HCT116 (cell line): ENCODE measurements at regions not wholly inside any gene's neighbourhood (a gene's known extent, or its start where the extent isn't known, plus 50 kb on each side); places are given as distances from the start of the nearest gene placed in this dataset.
"Not testable (repeated sequence)": the region's sequence is repeated elsewhere in the genome, so short reads cannot be mapped to it uniquely, and the experiment has no call there.

Experiments used
- ATAC-seq: fragments of 200-7000 bp; cut with Tn5 transposase; 2 replicates; pipeline ENCODE4 v1.9.1; 2020; ENCODE audit warnings: mild to moderate bottlenecking, moderate library complexity
- BruUV-seq: library from RNA; stranded (reverse); fragments of 400-500 nt; replicated peaks from 2 replicates; lab custom pipeline; 2021; lab: Mats Ljungman, UMichigan
- CTCF ChIA-PET: fragments of 300-600 bp; sonication (Branson Sonifier 250); formaldehyde crosslinking; loops from one replicate; lab custom pipeline; 2021; ENCODE audit warnings: antibody characterized with exemption; lab: Charles Lee
- POLR2A ChIA-PET: fragments of 300-600, 350-600 bp; sonication (Branson Sonifier 250); formaldehyde crosslinking; loops from one replicate; lab custom pipeline; 2021; ENCODE audit warnings: antibody characterized with exemption; lab: Charles Lee
- RAD21 ChIA-PET, 2 experiments: fragments of 300-600 bp; sonication (Branson Sonifier 250); formaldehyde crosslinking; loops; one replicate each; lab custom pipeline; 2023; ENCODE audit warnings: low total read pairs in 2 of 2; ENCODE audit not compliant: uncharacterized antibody in 2 of 2, unreplicated experiment in 2 of 2, low non-redundant PET in 1 of 2; lab: Charles Lee
- DNase-seq: peaks from one replicate; pipeline ENCODE4 v3.0.0-alpha.2; 2010; ENCODE audit warnings: low read depth, low spot score
- H2AFZ ChIP-seq: fragments of 200-600 bp; shearing (Covaris generic), sonication (generic); 2 replicates; pipeline ENCODE4 v1.6.1; 2017; ENCODE audit warnings: low read depth, mixed run types, mixed read lengths, antibody characterized with exemption, low read length; ENCODE audit not compliant: poor library complexity, severe bottlenecking
- H3K27ac ChIP-seq: 2 replicates; pipeline ENCODE4 v1.5.1; 2012; ENCODE audit warnings: low read depth, low read length
- H3K27me3 ChIP-seq: fragments of 200-600 bp; sonication (generic); 2 replicates; pipeline ENCODE4 v1.6.1; 2016; ENCODE audit warnings: mixed run types, low read length, mixed read lengths; ENCODE audit not compliant: insufficient read depth
- H3K36me3 ChIP-seq, 2 experiments: fragments of 200-500 bp in 1 of 2; fragments of 200-600 bp in 1 of 2; sonication (Bioruptor generic) in 1 of 2; sonication (generic) in 1 of 2; 2 replicates each; pipeline versions ENCODE4 v1.5.1 to v1.6.1; 2014 to 2016; ENCODE audit warnings: low read length in 2 of 2, inconsistent platforms in 1 of 2, mixed read lengths in 1 of 2, mixed run types in 1 of 2; ENCODE audit not compliant: insufficient read depth in 2 of 2, control insufficient read depth in 1 of 2
- H3K4me1 ChIP-seq, 2 experiments: fragments of 200-600 bp in 1 of 2; sonication (generic) in 1 of 2; 2 replicates each; pipeline versions ENCODE4 v1.5.1 to v1.6.1; 2012 to 2017; ENCODE audit warnings: low read length in 2 of 2, inconsistent platforms in 1 of 2, mild to moderate bottlenecking in 1 of 2, mixed read lengths in 1 of 2, mixed run types in 1 of 2, moderate library complexity in 1 of 2; ENCODE audit not compliant: insufficient read depth in 2 of 2, control insufficient read depth in 1 of 2
- H3K4me2 ChIP-seq: fragments of 200-600 bp; sonication (generic); 2 replicates; pipeline ENCODE4 v1.6.1; 2017; ENCODE audit warnings: mixed run types, low read length, mixed read lengths
- H3K4me3 ChIP-seq, 2 experiments: fragments of 200-600 bp in 1 of 2; sonication (generic) in 1 of 2; replicated peaks in 1 of 2; 2 replicates each; pipeline ENCODE4 v1.5.1; 2011 to 2016; ENCODE audit warnings: low read length in 2 of 2, control low read depth in 1 of 2, low read depth in 1 of 2, mild to moderate bottlenecking in 1 of 2, mixed read lengths in 1 of 2, mixed run types in 1 of 2
- H3K79me2 ChIP-seq: fragments of 200-600 bp; sonication (generic); 2 replicates; pipeline ENCODE4 v1.6.1; 2017; ENCODE audit warnings: mild to moderate bottlenecking, mixed run types, low read length, moderate library complexity, mixed read lengths; ENCODE audit not compliant: insufficient read depth
- H3K9ac ChIP-seq: fragments of 200-600 bp; sonication (generic); 2 replicates; pipeline ENCODE4 v1.6.1; 2016; ENCODE audit warnings: low read length, mixed read lengths
- H3K9me2 ChIP-seq: fragments of 200-600 bp; sonication (generic), shearing (Covaris generic); 2 replicates; pipeline ENCODE4 v1.6.1; 2017; ENCODE audit warnings: mixed run types, mild to moderate bottlenecking, moderate library complexity; ENCODE audit not compliant: insufficient read depth
- H3K9me3 ChIP-seq, 2 experiments: fragments of 200-500 bp in 1 of 2; fragments of 200-600 bp in 1 of 2; sonication (Bioruptor generic) in 1 of 2; sonication (generic) in 1 of 2; 2 replicates each; pipeline ENCODE4 v1.6.1; 2014 to 2017; ENCODE audit warnings: low read length in 2 of 2, mixed read lengths in 2 of 2, inconsistent platforms in 1 of 2, low read depth in 1 of 2, mild to moderate bottlenecking in 1 of 2, mixed run types in 1 of 2, moderate library complexity in 1 of 2; ENCODE audit not compliant: control insufficient read depth in 1 of 2, insufficient read depth in 1 of 2
- H4K20me1 ChIP-seq: fragments of 200-600 bp; sonication (generic), shearing (Covaris generic); 2 replicates; pipeline ENCODE4 v1.6.1; 2017; ENCODE audit warnings: mixed run types, mild to moderate bottlenecking, moderate library complexity; ENCODE audit not compliant: insufficient read depth
- SRF ChIP-seq: IDR thresholded peaks from 2 replicates; pipeline ENCODE4 v1.6.1; 2012; ENCODE audit warnings: low read depth
- intact Hi-C: fragments of 100-400 bp; cut with micrococcal nuclease; formaldehyde crosslinking; loops from 2 replicates; pipeline ENCODE4 v1.10.0; 2022

DNA sequence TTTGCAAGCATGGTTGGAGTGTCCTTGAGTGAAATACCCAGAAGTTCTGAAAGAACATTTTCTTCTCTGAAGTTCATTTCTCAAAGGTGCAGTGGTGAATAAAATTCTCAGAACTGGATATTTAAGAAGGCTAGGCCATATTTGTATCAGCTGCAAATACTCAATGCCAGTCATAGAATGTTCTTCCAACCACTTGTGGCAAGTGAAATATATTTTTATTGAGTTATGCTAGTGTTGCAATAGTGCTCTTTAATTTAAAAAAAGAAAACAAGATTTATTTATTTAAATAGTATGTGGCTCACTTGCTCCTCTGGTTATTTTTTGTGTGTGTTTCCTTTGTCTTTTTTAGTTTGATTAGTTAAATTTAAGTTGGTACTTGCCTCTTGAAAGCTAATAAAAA lies 64.5 kb downstream of the PALS2 start:
- CTCF ChIA-PET: no interaction called here
- Histone ChIP-seq H3K27ac (no peak overlapping the region), H3K9ac (no peak overlapping the region), H2AFZ (no peak overlapping the region), H3K4me3 (no peak overlapping the region), H4K20me1 (no peaks in the 10 kb centered on the region), H3K4me1 (no peaks in the 10 kb centered on the region), H3K79me2 (peaks cover 13% of the 10 kb centered on the region; the same call in 1 of the 2 replicates)
- ATAC-seq (no peak), DNase-seq (no peak)
- TF ChIP-seq SRF: no peak
- TF ChIP-seq, all 23 proteins: peak for 0
- no peaks in the 10 kb centered on the region for H3K9me2 ChIP-seq
- H3K9me3 ChIP-seq: no peaks in the 10 kb centered on the region
- POLR2A ChIA-PET: interaction anchor here (0.6 kb wide), 1 partner anchor 19 kb away, joined by 6 read pairs; no protein-coding TSS in a partner anchor
- intact Hi-C loops: no loop called here
- H3K4me2 ChIP-seq: no peak overlapping the region
- no peaks in the 10 kb centered on the region for H3K36me3 ChIP-seq
- RAD21 ChIA-PET: no interaction called here
- H3K27me3 ChIP-seq: no peaks in the 10 kb centered on the region
- no TSS peak for BruUV-seq

DNA sequence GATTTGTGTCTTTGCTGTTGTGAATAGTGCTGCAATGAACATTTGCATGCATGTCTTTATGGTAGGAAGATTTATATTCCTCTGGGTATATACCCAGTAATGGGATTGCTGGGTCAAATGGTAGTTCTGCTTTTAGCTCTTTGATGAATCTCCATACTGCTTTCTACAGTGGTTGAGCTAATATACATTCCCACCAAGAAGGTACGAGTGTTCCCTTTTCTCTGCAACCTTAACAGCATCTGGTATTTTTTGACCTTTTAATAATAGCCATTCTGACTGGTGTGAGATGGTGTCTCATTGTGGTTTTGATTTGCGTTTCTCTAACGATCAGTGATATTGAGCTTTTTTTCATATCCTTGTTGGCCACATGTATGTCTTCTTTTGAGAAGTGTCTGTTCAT lies 71.3 kb downstream of the PALS2 start:
- CTCF ChIA-PET, BruUV-seq: not testable (repeated sequence)

More for the DNA sequence above, 71.3 kb downstream of the PALS2 start:
- H3K4me3 ChIP-seq, H3K9ac ChIP-seq, RAD21 ChIA-PET, H4K20me1 ChIP-seq, H3K9me2 ChIP-seq, DNase-seq, H3K36me3 ChIP-seq, H3K27me3 ChIP-seq, ATAC-seq, POLR2A ChIA-PET, H3K27ac ChIP-seq, H3K4me2 ChIP-seq, H3K4me1 ChIP-seq, H3K9me3 ChIP-seq, intact Hi-C loops, H2AFZ ChIP-seq: not testable (repeated sequence)
- peaks cover 13% of the 10 kb centered on the region for H3K79me2 ChIP-seq
